22Rv1 (cell line): ENCODE measurements at regions not wholly inside any gene's neighbourhood (a gene's known extent, or its start where the extent isn't known, plus 50 kb on each side); places are given as distances from the start of the nearest gene placed in this dataset.

Experiments used
- H3K27ac ChIP-seq: fragments of 450-650 bp; 2 replicates; pipeline ENCODE4 v1.5.1; 2017
- ZFX ChIP-seq: fragments of 450-650 bp; IDR thresholded peaks from 2 replicates; pipeline ENCODE4 v1.6.1; 2017; ENCODE audit warnings: antibody characterized with exemption, borderline replicate concordance
- TF ChIP-seq, protein P1 (sequence below): fragments of 450-650 bp; IDR thresholded peaks from 2 replicates; pipeline ENCODE4 v1.5.1; 2017; ENCODE audit warnings: mild to moderate bottlenecking

DNA sequence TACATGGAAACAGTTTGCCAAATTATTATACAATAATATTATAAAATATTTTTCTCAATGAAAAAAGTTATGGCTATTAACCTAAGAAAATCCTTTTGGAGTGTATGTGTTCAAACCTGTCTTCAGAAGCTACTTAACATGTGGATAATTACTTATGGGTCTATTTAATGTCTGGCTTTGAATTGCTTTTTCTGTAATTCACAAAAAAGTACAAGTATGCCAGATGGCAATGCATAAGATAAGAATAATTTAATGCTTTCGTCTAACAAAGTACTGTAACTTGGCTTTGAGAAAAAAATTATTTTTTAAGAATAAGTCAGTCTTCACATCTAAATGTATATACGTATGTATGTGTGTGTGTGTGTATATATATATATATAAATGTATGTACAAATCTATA, 1073.0 kb downstream of the TDRD15 start:
- no peak for TF ChIP-seq ZFX
- TF ChIP-seq, protein P1, sequence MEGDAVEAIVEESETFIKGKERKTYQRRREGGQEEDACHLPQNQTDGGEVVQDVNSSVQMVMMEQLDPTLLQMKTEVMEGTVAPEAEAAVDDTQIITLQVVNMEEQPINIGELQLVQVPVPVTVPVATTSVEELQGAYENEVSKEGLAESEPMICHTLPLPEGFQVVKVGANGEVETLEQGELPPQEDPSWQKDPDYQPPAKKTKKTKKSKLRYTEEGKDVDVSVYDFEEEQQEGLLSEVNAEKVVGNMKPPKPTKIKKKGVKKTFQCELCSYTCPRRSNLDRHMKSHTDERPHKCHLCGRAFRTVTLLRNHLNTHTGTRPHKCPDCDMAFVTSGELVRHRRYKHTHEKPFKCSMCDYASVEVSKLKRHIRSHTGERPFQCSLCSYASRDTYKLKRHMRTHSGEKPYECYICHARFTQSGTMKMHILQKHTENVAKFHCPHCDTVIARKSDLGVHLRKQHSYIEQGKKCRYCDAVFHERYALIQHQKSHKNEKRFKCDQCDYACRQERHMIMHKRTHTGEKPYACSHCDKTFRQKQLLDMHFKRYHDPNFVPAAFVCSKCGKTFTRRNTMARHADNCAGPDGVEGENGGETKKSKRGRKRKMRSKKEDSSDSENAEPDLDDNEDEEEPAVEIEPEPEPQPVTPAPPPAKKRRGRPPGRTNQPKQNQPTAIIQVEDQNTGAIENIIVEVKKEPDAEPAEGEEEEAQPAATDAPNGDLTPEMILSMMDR: no peak
- H3K27ac ChIP-seq: no peak overlapping the region

DNA sequence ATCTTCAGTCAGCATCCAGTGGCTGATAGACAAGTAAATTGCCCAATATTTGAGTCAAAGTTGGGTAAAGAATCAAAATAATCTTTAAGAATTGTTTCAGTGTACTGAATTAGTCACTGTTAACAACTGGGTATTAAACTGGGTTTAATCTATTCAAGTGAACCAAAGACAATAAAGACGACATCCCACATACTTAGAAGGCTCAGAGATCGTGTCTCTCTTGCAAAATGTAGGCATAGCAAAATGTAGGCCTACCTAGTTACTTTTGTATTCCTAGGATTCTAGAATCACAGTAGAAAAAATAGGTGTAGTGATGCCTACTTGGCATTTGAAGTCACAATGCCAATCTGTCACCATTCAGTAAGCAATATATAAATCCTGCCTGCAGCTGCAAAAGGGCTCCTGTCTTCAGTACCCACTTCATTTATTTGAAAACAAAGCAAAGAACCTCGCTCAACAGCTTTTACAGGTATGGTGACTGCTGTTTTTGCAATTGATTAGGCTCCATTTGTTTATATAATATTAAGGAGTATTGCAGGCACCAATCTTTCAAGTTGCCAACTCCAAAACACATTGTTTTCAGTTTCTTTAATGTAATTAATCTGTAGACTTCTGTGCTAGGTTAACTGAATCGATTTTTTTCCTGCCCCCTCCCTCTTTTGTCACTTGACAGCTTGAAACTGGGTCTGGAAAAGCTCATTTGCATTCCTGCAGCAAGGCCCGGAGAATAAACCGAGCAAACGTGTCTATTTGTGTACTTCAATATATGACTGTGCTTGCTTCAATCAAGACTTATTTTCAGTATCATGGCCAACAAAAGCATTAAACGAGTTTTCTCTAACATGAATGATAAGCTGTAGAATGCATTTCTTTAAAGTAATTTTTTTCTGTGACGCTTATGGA, 1074.9 kb downstream of the TDRD15 start:
- H3K27ac ChIP-seq: no peak overlapping the region
- TF ChIP-seq, protein P1: no peak
- no peak for TF ChIP-seq ZFX

DNA sequence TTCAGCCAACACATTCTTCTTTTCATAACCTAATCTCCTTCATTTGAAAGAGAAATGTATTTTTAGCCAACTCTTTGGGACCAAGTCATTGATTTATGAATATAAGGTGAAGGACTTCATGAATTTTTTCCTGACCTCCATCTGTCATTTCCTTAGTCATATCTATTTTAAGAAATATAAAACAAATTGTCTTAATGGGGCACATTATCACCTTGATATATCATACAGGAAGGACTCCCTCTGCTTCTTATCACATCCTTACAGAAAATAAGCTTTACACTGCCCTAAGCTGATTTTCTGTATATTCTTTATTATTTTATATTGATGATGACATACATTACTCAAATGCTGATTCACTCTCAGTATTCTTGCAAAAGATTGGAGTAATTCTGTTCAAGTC, 1076.2 kb downstream of the TDRD15 start:
- no peak for TF ChIP-seq ZFX
- TF ChIP-seq, protein P1: no peak
- H3K27ac ChIP-seq: no peak overlapping the region

DNA sequence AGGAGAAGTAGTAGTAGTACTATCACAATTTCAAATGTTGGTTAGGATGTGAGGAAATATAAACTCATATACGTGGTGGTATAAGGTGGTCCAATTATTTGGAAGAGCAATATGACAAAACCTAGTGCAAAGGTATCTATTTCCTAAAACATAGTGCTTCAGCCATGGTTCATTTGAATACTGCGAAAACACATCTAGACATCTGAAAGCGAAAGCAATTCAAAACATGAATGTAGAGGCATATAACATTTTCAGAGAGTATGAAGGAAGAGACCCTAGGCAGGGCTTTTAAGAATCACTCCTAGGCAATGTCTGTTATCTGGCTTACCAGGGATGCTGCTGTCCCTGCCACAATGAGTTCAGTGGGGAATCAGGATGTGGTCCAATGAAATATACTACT, 1085.8 kb downstream of the TDRD15 start:
- H3K27ac ChIP-seq: no peak overlapping the region
- TF ChIP-seq, protein P1: no peak
- TF ChIP-seq ZFX: no peak

DNA sequence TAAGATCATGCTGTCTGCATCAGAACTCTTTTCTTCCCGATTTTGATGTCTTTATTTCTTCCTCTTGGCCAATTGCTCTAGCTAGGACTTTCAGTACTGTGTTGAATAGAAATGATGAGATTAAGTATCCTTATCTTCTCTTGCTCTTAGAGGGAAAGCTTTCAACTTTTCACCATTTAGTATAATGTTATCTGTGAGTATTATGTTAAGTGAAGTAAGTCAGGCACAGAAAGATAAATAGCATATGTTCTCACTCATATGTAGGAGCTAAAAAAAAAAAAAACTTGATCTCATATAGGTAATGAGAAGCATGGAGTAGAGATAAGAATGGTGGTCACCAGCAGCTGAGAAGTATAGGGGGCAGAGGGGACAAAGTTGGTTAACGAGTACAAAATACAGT, 1089.5 kb downstream of the TDRD15 start:
- TF ChIP-seq, protein P1: no peak
- TF ChIP-seq ZFX: no peak

DNA sequence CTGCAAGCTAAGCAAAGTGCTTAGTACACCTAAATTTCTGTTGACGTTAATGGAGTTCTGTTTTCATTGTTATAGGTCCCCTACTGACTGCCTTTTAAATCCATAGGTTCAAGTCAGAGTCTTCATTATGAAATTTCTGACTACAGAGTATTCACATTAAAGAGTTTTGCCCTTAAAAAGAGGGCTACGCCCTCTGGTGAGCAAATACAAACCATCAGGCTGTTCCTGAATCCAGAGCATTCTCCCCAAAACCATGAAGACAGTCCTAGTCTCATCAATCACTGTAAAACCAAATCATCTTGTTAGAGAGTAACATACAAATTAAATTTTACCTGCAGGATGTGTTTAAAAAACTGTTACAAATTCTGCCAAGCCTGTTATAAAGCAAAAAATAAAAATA, 1091.7 kb downstream of the TDRD15 start:
- TF ChIP-seq, protein P1: no peak
- TF ChIP-seq ZFX: no peak
- no peak overlapping the region for H3K27ac ChIP-seq

More for the DNA sequence above, 1089.5 kb downstream of the TDRD15 start:
- no peak overlapping the region for H3K27ac ChIP-seq

DNA sequence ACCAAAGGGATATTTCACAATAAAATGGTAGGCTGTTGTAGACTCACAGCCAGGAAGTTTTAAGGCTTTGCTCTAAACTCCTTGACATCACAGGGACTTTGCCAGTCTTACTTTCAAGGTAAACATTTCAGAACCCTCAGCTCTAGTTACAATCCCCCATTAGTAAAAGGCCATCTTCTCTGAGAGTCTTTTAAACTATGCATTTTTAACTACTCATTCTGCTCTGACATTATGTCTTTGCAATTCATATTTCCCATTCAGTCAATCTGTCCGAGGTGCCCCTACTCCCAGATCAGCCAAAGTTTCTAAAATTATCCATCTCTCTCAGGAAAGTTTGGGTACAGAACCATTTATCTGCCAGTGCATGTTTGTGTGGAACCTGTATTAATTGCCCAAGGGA, 1094.1 kb downstream of the TDRD15 start:
- TF ChIP-seq, protein P1: no peak
- no peak for TF ChIP-seq ZFX

More for the DNA sequence above, 1094.1 kb downstream of the TDRD15 start:
- H3K27ac ChIP-seq: no peak overlapping the region
